OCI-LY3 (cell line): ENCODE measurements at regions not wholly inside any gene's neighbourhood (a gene's known extent, or its start where the extent isn't known, plus 50 kb on each side); places are given as distances from the start of the nearest gene placed in this dataset.

ENCODE experiments used
- EZH2phosphoT487 ChIP-seq: fragments of 200-600 bp; shearing (Covaris generic); IDR thresholded peaks from 2 replicates; pipeline ENCODE4 v1.6.1; 2018; ENCODE audit warnings: antibody characterized with exemption, mixed run types, low read depth
- TF ChIP-seq, protein P1 (sequence below): fragments of 200-600, 300-600 bp; sonication (generic); IDR thresholded peaks from 2 replicates; pipeline ENCODE4 v1.5.1; 2014; ENCODE audit warnings: antibody characterized with exemption, low read length, low read depth

DNA sequence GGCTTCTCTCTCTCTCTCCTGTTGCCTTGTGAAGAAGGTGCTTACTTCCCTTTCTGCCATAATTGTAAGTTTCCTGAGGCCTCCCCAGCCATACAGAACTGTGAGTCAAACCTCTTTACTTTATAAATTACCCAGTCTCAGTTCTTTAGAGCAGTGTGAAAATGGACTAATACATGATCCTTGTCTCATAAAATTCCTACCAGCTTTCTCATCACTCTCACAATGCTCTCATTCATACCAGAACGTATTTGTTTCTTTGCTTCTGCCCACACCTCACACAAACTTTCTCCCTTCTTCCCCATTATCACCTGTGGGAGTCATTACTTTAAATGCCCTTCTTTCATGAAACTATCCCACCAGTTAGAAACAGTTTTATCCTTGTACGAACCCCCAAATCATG, 62.7 kb upstream of the ARHGAP42 start:
- TF ChIP-seq, protein P1, sequence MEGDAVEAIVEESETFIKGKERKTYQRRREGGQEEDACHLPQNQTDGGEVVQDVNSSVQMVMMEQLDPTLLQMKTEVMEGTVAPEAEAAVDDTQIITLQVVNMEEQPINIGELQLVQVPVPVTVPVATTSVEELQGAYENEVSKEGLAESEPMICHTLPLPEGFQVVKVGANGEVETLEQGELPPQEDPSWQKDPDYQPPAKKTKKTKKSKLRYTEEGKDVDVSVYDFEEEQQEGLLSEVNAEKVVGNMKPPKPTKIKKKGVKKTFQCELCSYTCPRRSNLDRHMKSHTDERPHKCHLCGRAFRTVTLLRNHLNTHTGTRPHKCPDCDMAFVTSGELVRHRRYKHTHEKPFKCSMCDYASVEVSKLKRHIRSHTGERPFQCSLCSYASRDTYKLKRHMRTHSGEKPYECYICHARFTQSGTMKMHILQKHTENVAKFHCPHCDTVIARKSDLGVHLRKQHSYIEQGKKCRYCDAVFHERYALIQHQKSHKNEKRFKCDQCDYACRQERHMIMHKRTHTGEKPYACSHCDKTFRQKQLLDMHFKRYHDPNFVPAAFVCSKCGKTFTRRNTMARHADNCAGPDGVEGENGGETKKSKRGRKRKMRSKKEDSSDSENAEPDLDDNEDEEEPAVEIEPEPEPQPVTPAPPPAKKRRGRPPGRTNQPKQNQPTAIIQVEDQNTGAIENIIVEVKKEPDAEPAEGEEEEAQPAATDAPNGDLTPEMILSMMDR: no peak
- TF ChIP-seq EZH2phosphoT487: no peak
